H1 (cell line): ENCODE measurements at regions not wholly inside any gene's neighbourhood (a gene's known extent, or its start where the extent isn't known, plus 50 kb on each side); places are given as distances from the start of the nearest gene placed in this dataset.

Experiments used
- CTCF ChIA-PET: fragments of 300-600 bp; sonication (Branson Sonifier 250); formaldehyde crosslinking; loops from one replicate; lab custom pipeline; 2021; ENCODE audit not compliant: partially characterized antibody; lab: Charles Lee
- POLR2A ChIA-PET: fragments of 300-600 bp; sonication (Branson Sonifier 250); formaldehyde crosslinking; loops from one replicate; lab custom pipeline; 2021; ENCODE audit warnings: inconsistent platforms; ENCODE audit not compliant: partially characterized antibody; lab: Charles Lee
- DNase-seq, 2 experiments: peaks; one replicate each; pipeline versions ENCODE4 v3.0.0 to v3.0.0-alpha.2; 2010 to 2022; ENCODE audit warnings: low spot score in 2 of 2, low read depth in 1 of 2, mixed read lengths in 1 of 2
- FAIRE-seq: peaks from 2 replicates; lab custom pipeline; 2011; peaks lifted over from hg19 to GRCh38; lab: Jason Lieb, UNC
- H2AFZ ChIP-seq: 2 replicates; pipeline ENCODE4 v1.8.1; 2012; ENCODE audit warnings: low read length, inconsistent platforms
- H2AK5ac ChIP-seq: 2 replicates; pipeline ENCODE4 v1.6.1; 2013; ENCODE audit warnings: low read depth, low read length
- H2BK120ac ChIP-seq: replicated peaks from 2 replicates; pipeline ENCODE3; 2013; ENCODE audit warnings: low read depth, low read length, inconsistent platforms
- H2BK12ac ChIP-seq: 2 replicates; pipeline ENCODE4 v1.6.1; 2013; ENCODE audit warnings: low read depth, low read length
- H2BK15ac ChIP-seq: 2 replicates; pipeline ENCODE4 v1.6.1; 2013; ENCODE audit warnings: low read length
- H2BK20ac ChIP-seq: 2 replicates; pipeline ENCODE4 v1.6.1; 2013; ENCODE audit warnings: low read length
- H2BK5ac ChIP-seq: 2 replicates; pipeline ENCODE4 v1.6.1; 2013; ENCODE audit warnings: low read depth, low read length
- H3K14ac ChIP-seq: 2 replicates; pipeline ENCODE4 v1.6.1; 2013; ENCODE audit warnings: inconsistent platforms; ENCODE audit not compliant: insufficient read length
- H3K18ac ChIP-seq: 2 replicates; pipeline ENCODE4 v1.6.1; 2013; ENCODE audit warnings: low read length; ENCODE audit errors: extremely low read depth
- H3K23ac ChIP-seq: 2 replicates; pipeline ENCODE4 v1.6.1; 2013; ENCODE audit warnings: inconsistent platforms; ENCODE audit not compliant: insufficient read length
- H3K23me2 ChIP-seq: 2 replicates; pipeline ENCODE4 v1.6.1; 2013; ENCODE audit warnings: low read depth, low read length
- H3K27ac ChIP-seq: 2 replicates; pipeline ENCODE4 v1.6.1; 2011; ENCODE audit warnings: low read depth, low read length, inconsistent platforms
- H3K27me3 ChIP-seq, 4 experiments: replicated peaks in 1 of 4; 1 replicate in 1 of 4; 2 replicates in 3 of 4; pipeline versions ENCODE4 v1.6.1 to v1.8.1; 2011 to 2013; ENCODE audit warnings: low read length in 3 of 4, mild to moderate bottlenecking in 3 of 4, inconsistent platforms in 2 of 4, mixed read lengths in 2 of 4, moderate library complexity in 1 of 4; ENCODE audit not compliant: control insufficient read depth in 3 of 4, insufficient read depth in 3 of 4; ENCODE audit errors: extremely low read depth in 1 of 4
- H3K36me3 ChIP-seq, 4 experiments: 2 replicates each; pipeline versions ENCODE4 v1.6.1 to v1.8.1; 2011 to 2013; ENCODE audit warnings: mild to moderate bottlenecking in 4 of 4, low read length in 3 of 4, moderate library complexity in 2 of 4, control low read depth in 1 of 4, inconsistent platforms in 1 of 4; ENCODE audit not compliant: insufficient read depth in 4 of 4, control insufficient read depth in 2 of 4
- H3K4ac ChIP-seq: replicated peaks from 2 replicates; pipeline ENCODE3; 2013; ENCODE audit warnings: low read length, low read depth, mixed read lengths, inconsistent platforms; ENCODE audit not compliant: insufficient read length
- H3K4me1 ChIP-seq, 4 experiments: replicated peaks in 1 of 4; 1 replicate in 1 of 4; 2 replicates in 3 of 4; pipeline versions ENCODE4 v1.6.1 to v1.8.1; 2011 to 2013; ENCODE audit warnings: low read length in 3 of 4, inconsistent platforms in 2 of 4, mixed read lengths in 1 of 4; ENCODE audit not compliant: insufficient read depth in 4 of 4, control insufficient read depth in 3 of 4
- H3K4me2 ChIP-seq, 2 experiments: 2 replicates each; pipeline versions ENCODE4 v1.6.1 to v1.8.1; 2011 to 2013; ENCODE audit warnings: low read depth in 2 of 2, low read length in 2 of 2, control low read depth in 1 of 2, inconsistent platforms in 1 of 2, mild to moderate bottlenecking in 1 of 2; ENCODE audit not compliant: insufficient read depth in 1 of 2
- H3K4me3 ChIP-seq, 4 experiments: fragments of 200-600, 300-600 bp in 1 of 4; sonication (generic), shearing (Covaris generic), sonication (Bioruptor Twin) in 1 of 4; 2 replicates each; pipeline versions ENCODE4 v1.5.1 to v1.8.1; 2011 to 2016; ENCODE audit warnings: low read length in 4 of 4, low read depth in 3 of 4, control low read depth in 2 of 4, inconsistent platforms in 2 of 4, mild to moderate bottlenecking in 2 of 4, mixed read lengths in 1 of 4, moderate library complexity in 1 of 4; ENCODE audit not compliant: insufficient read depth in 2 of 4; ENCODE audit errors: extremely low read depth in 1 of 4
- H3K56ac ChIP-seq: replicated peaks from 2 replicates; pipeline ENCODE3; 2013; ENCODE audit warnings: low read depth, mild to moderate bottlenecking, mixed read lengths, low read length, inconsistent platforms; ENCODE audit not compliant: insufficient read length
- H3K79me1 ChIP-seq: 2 replicates; pipeline ENCODE4 v1.6.1; 2013; ENCODE audit warnings: low read depth, low read length, control low read depth
- H3K79me2 ChIP-seq, 2 experiments: 2 replicates each; pipeline versions ENCODE4 v1.6.1 to v1.8.1; 2012 to 2013; ENCODE audit warnings: low read length in 2 of 2, mild to moderate bottlenecking in 2 of 2, inconsistent platforms in 1 of 2; ENCODE audit not compliant: insufficient read depth in 2 of 2, control insufficient read depth in 1 of 2
- H3K9ac ChIP-seq, 4 experiments: replicated peaks in 1 of 4; 1 replicate in 1 of 4; 2 replicates in 3 of 4; pipeline versions ENCODE4 v1.6.1 to v1.8.1; 2011 to 2013; ENCODE audit warnings: low read depth in 3 of 4, low read length in 3 of 4, control low read depth in 2 of 4, mild to moderate bottlenecking in 2 of 4, moderate library complexity in 2 of 4, inconsistent platforms in 1 of 4; ENCODE audit errors: extremely low read depth in 1 of 4
- H3K9me3 ChIP-seq, 2 experiments: 2 replicates each; pipeline versions ENCODE4 v1.6.1 to v1.8.1; 2012 to 2013; ENCODE audit warnings: mild to moderate bottlenecking in 2 of 2, moderate library complexity in 2 of 2, control low read depth in 1 of 2, inconsistent platforms in 1 of 2, low read depth in 1 of 2, low read length in 1 of 2, mixed read lengths in 1 of 2; ENCODE audit not compliant: insufficient read depth in 2 of 2
- H4K20me1 ChIP-seq, 2 experiments: replicated peaks in 1 of 2; 2 replicates each; pipeline versions ENCODE3 to v1.8.1; 2011 to 2013; ENCODE audit warnings: inconsistent platforms in 2 of 2, low read length in 2 of 2, mild to moderate bottlenecking in 1 of 2; ENCODE audit not compliant: insufficient read depth in 2 of 2, control insufficient read depth in 1 of 2
- H4K5ac ChIP-seq: 2 replicates; pipeline ENCODE4 v1.6.1; 2013; ENCODE audit warnings: low read length, low read depth, mixed read lengths, inconsistent platforms; ENCODE audit not compliant: insufficient read length
- H4K8ac ChIP-seq: 2 replicates; pipeline ENCODE4 v1.8.0; 2013; ENCODE audit warnings: mild to moderate bottlenecking, moderate library complexity, low read length, inconsistent platforms; ENCODE audit not compliant: insufficient read depth; ENCODE audit errors: extremely low read depth
- H4K91ac ChIP-seq: replicated peaks from 2 replicates; pipeline ENCODE3; 2013; ENCODE audit warnings: low read length, mixed read lengths, inconsistent platforms; ENCODE audit not compliant: insufficient read length
- CBX8 ChIP-seq: fragments of 300-800, 300-1000 bp; sonication (generic); IDR thresholded peaks from 2 replicates; pipeline ENCODE4 v1.7.1; 2016; ENCODE audit warnings: low read depth, low read length, borderline replicate concordance
- CHD2 ChIP-seq: IDR thresholded peaks from 2 replicates; pipeline ENCODE4 v1.6.1; 2012; ENCODE audit warnings: low read length, improper control_type of control experiment
- SIRT6 ChIP-seq: IDR thresholded peaks from one replicate; pipeline ENCODE4 v1.7.1; 2012; ENCODE audit warnings: low read length, inconsistent platforms
- SP4 ChIP-seq: IDR thresholded peaks from 2 replicates; pipeline ENCODE4 v1.6.1; 2012; ENCODE audit warnings: low read length, inconsistent platforms
- WGBS, 2 experiments: shearing (Covaris generic) in 1 of 2; methylation state at CpG; one replicate each; pipeline versions ENCODE4 v1.1.6 to v1.1.7; 2013 to 2015; ENCODE audit warnings: low lambda C conversion rate in 2 of 2, mixed read lengths in 2 of 2, inconsistent platforms in 1 of 2, low coverage in 1 of 2, missing lambda C conversion rate in 1 of 2; ENCODE audit not compliant: insufficient replicate concordance in 2 of 2, insufficient coverage in 1 of 2, insufficient read length in 1 of 2; ENCODE audit errors: extremely low coverage in 1 of 2, missing lambda C conversion rate in 1 of 2; 5-methylcytosine and 5-hydroxymethylcytosine counted together

- no peaks in the 10 kb centered on the region for H3K9me3 ChIP-seq
- no peak overlapping the region for H2BK20ac ChIP-seq
- TF ChIP-seq CHD2 = no peak
- no peak for TF ChIP-seq SP4
- no peak for TF ChIP-seq SIRT6
- no peak for TF ChIP-seq CBX8
- H3K4me1 ChIP-seq = peaks cover 0 to 2% (median 0%) of the 10 kb centered on the region in 4 experiments; a peak in 1 of 7 replicates
- H3K4ac ChIP-seq = no peak overlapping the region
- H3K79me2 ChIP-seq = no peaks in the 10 kb centered on the region
- H3K18ac ChIP-seq = no peak overlapping the region
- H4K91ac ChIP-seq = no peak overlapping the region
- no peak overlapping the region for H2BK120ac ChIP-seq
- no peak for FAIRE-seq
- H3K79me1 ChIP-seq = no peaks in the 10 kb centered on the region
- no peak overlapping the region for H3K9ac ChIP-seq
- no peak overlapping the region for H4K8ac ChIP-seq
- ChIA-PET CTCF (no interaction called here), POLR2A (no interaction called here)
- H3K23me2 ChIP-seq = no peaks in the 10 kb centered on the region
- H4K5ac ChIP-seq = no peak overlapping the region
- 93% methylated on average over 1 of the region's 1 CpG; no CpG with 5 or more reads in 1 of the 2 experiments for WGBS, 2 experiments
- no peak overlapping the region for H2BK15ac ChIP-seq
- no peak for DNase-seq
- H2BK12ac ChIP-seq = no peak overlapping the region
- H3K27ac ChIP-seq = no peak overlapping the region
- no peak overlapping the region for H2AK5ac ChIP-seq
- no peak overlapping the region for H3K14ac ChIP-seq
- no peak overlapping the region for H3K4me2 ChIP-seq
- no peak overlapping the region for H3K56ac ChIP-seq
- no peak overlapping the region for H3K23ac ChIP-seq
- H3K27me3 ChIP-seq = no peaks in the 10 kb centered on the region
- H4K20me1 ChIP-seq = no peaks in the 10 kb centered on the region
- H2AFZ ChIP-seq = peak overlapping the region; percentile 81; the same call in 1 of the 2 replicates
- no peaks in the 10 kb centered on the region for H3K36me3 ChIP-seq
- no peak overlapping the region for H2BK5ac ChIP-seq
- H3K4me3 ChIP-seq = no peak overlapping the region
These were observed 462.3 kb downstream of the MEIS1 start for GRCh38 chr2:66897181-66897580.
